Panc1 (cell line): ENCODE measurements at regions not wholly inside any gene's neighbourhood (a gene's known extent, or its start where the extent isn't known, plus 50 kb on each side); places are given as distances from the start of the nearest gene placed in this dataset.

Source experiments
- ATAC-seq: fragments of 200-7000 bp; cut with Tn5 transposase; 2 replicates; pipeline ENCODE4 v1.9.1; 2020; ENCODE audit warnings: mild to moderate bottlenecking, moderate library complexity
- BruUV-seq: library from RNA; stranded (reverse); fragments of 400-500 nt; replicated peaks from 2 replicates; lab custom pipeline; 2021; lab: Mats Ljungman, UMichigan
- CTCF ChIA-PET: fragments of 300-600 bp; sonication (Branson Sonifier 250); formaldehyde crosslinking; loops from one replicate; lab custom pipeline; 2022; ENCODE audit warnings: antibody characterized with exemption; lab: Charles Lee
- POLR2A ChIA-PET: fragments of 300-600 bp; sonication (Branson Sonifier 250); formaldehyde crosslinking; loops from one replicate; lab custom pipeline; 2022; ENCODE audit warnings: antibody characterized with exemption; lab: Charles Lee
- DNase-seq: peaks from one replicate; pipeline ENCODE4 v3.0.0-alpha.2; 2010; ENCODE audit warnings: low read depth, low spot score
- H3K27ac ChIP-seq: 2 replicates; pipeline ENCODE4 v1.5.1; 2011; ENCODE audit warnings: mild to moderate bottlenecking, low read length, inconsistent platforms
- H3K27me3 ChIP-seq: fragments of 200-500 bp; sonication (Bioruptor generic); 2 replicates; pipeline ENCODE4 v1.6.0; 2014; ENCODE audit warnings: low read length, inconsistent platforms; ENCODE audit not compliant: control insufficient read depth, insufficient read depth
- H3K36me3 ChIP-seq: fragments of 200-500 bp; sonication (Bioruptor generic); 2 replicates; pipeline ENCODE4 v1.5.1; 2014; ENCODE audit warnings: inconsistent platforms, mild to moderate bottlenecking, low read length, moderate library complexity; ENCODE audit not compliant: control insufficient read depth, insufficient read depth
- H3K4me1 ChIP-seq: 2 replicates; pipeline ENCODE4 v1.5.1; 2011; ENCODE audit warnings: inconsistent platforms, mild to moderate bottlenecking, low read length, moderate library complexity; ENCODE audit not compliant: control insufficient read depth, insufficient read depth
- H3K4me3 ChIP-seq, 2 experiments: 2 replicates each; pipeline ENCODE4 v1.5.1; 2011 to 2012; ENCODE audit warnings: low read depth in 2 of 2, low read length in 2 of 2, mild to moderate bottlenecking in 2 of 2, inconsistent platforms in 1 of 2, moderate library complexity in 1 of 2
- H3K9me3 ChIP-seq: fragments of 200-500 bp; sonication (Bioruptor generic); 2 replicates; pipeline ENCODE4 v1.5.1; 2014; ENCODE audit warnings: low read depth, mild to moderate bottlenecking, inconsistent platforms, low read length, moderate library complexity; ENCODE audit not compliant: control insufficient read depth, insufficient read depth
- POLR2AphosphoS5 ChIP-seq: IDR thresholded peaks from 2 replicates; pipeline ENCODE4 v1.6.1; 2012; ENCODE audit warnings: mild to moderate bottlenecking, low read depth, low read length, moderate library complexity
- SIN3A ChIP-seq: IDR thresholded peaks from 2 replicates; pipeline ENCODE4 v1.6.1; 2012; ENCODE audit warnings: low read depth, mild to moderate bottlenecking, low read length, moderate library complexity, borderline replicate concordance; ENCODE audit not compliant: insufficient read depth
- TCF7L2 ChIP-seq: IDR thresholded peaks from 2 replicates; pipeline ENCODE4 v1.6.1; 2011; ENCODE audit warnings: mild to moderate bottlenecking, low read depth, low read length, inconsistent platforms
- in situ Hi-C: cut with HindIII; loops from 2 replicates; pipeline ENCODE4 v1.10.0; 2016; ENCODE audit warnings: low sequenced_read_pairs, low pct_unique_long_range_greater_than_20kb
- intact Hi-C: fragments of 100-400 bp; cut with micrococcal nuclease; formaldehyde crosslinking; loops from one replicate; pipeline ENCODE4 v1.10.0; 2022; ENCODE audit not compliant: unreplicated experiment
- TF ChIP-seq, protein P1 (sequence below): fragments of 450-650 bp; IDR thresholded peaks from 2 replicates; pipeline ENCODE4 v1.5.1; 2017; ENCODE audit warnings: mild to moderate bottlenecking
- TF ChIP-seq, protein P2 (sequence below), 2 experiments: IDR thresholded peaks; 2 replicates each; pipeline ENCODE4 v1.6.1; 2011 to 2012; ENCODE audit warnings: low read depth in 2 of 2, control low read depth in 1 of 2, low read length in 1 of 2, mild to moderate bottlenecking in 1 of 2, moderate library complexity in 1 of 2; ENCODE audit not compliant: insufficient read depth in 1 of 2

DNA sequence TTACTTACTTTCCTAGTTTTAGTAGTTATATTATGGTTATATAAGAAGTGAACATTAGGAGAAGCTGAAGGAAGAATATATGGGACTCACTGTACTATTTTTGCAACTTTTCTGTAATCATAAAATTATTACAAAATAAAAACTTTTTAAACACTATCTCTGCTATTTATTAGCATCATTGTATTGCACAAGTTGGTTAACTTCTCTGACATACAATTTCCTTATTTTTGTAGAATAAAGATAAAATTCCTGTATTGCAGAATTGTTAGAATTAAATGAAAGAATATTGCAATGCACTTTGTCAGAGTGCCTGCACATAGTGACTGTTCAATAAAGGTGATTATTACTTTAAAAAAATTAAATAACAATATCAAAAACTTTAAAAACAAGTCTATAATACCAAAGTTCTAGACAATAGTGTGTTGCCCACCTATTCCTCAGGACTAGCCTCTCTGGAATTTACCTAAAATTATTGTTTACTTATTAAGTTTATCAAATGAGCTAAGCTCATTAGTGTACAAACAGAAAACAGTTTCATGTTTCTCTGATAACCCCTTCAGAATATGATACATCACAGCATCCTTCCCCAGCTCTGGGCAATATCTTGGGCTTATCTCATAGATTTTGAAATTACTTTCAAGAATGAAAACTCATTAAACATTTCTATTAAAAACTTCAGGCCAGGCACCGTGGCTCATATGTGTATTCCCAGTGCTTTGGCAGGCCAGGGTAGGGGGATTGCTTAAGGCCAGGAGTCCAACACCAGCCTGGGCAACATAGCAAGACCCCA is 77.4 kb upstream of the TMPO start:
- intact Hi-C loops, result no loop called here
- no peak overlapping the region for H3K4me3 ChIP-seq
- in situ Hi-C loops, result no loop called here
- ATAC-seq (no peak), DNase-seq (no peak)
- no TSS peak for BruUV-seq
- H3K27ac ChIP-seq, result no peak overlapping the region
- no peaks in the 10 kb centered on the region; the same call in 1 of the 2 replicates for H3K27me3 ChIP-seq
- ChIA-PET POLR2A (no interaction called here), CTCF (interaction anchor here (0.5 kb wide), 1 partner anchor 1505 kb away, joined by 4 read pairs; no protein-coding TSS in a partner anchor)
- TF ChIP-seq SIN3A (no peak), POLR2AphosphoS5 (no peak), TCF7L2 (no peak)
- TF ChIP-seq, protein P1, sequence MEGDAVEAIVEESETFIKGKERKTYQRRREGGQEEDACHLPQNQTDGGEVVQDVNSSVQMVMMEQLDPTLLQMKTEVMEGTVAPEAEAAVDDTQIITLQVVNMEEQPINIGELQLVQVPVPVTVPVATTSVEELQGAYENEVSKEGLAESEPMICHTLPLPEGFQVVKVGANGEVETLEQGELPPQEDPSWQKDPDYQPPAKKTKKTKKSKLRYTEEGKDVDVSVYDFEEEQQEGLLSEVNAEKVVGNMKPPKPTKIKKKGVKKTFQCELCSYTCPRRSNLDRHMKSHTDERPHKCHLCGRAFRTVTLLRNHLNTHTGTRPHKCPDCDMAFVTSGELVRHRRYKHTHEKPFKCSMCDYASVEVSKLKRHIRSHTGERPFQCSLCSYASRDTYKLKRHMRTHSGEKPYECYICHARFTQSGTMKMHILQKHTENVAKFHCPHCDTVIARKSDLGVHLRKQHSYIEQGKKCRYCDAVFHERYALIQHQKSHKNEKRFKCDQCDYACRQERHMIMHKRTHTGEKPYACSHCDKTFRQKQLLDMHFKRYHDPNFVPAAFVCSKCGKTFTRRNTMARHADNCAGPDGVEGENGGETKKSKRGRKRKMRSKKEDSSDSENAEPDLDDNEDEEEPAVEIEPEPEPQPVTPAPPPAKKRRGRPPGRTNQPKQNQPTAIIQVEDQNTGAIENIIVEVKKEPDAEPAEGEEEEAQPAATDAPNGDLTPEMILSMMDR, result no peak
- TF ChIP-seq, protein P2, sequence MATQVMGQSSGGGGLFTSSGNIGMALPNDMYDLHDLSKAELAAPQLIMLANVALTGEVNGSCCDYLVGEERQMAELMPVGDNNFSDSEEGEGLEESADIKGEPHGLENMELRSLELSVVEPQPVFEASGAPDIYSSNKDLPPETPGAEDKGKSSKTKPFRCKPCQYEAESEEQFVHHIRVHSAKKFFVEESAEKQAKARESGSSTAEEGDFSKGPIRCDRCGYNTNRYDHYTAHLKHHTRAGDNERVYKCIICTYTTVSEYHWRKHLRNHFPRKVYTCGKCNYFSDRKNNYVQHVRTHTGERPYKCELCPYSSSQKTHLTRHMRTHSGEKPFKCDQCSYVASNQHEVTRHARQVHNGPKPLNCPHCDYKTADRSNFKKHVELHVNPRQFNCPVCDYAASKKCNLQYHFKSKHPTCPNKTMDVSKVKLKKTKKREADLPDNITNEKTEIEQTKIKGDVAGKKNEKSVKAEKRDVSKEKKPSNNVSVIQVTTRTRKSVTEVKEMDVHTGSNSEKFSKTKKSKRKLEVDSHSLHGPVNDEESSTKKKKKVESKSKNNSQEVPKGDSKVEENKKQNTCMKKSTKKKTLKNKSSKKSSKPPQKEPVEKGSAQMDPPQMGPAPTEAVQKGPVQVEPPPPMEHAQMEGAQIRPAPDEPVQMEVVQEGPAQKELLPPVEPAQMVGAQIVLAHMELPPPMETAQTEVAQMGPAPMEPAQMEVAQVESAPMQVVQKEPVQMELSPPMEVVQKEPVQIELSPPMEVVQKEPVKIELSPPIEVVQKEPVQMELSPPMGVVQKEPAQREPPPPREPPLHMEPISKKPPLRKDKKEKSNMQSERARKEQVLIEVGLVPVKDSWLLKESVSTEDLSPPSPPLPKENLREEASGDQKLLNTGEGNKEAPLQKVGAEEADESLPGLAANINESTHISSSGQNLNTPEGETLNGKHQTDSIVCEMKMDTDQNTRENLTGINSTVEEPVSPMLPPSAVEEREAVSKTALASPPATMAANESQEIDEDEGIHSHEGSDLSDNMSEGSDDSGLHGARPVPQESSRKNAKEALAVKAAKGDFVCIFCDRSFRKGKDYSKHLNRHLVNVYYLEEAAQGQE (IDR thresholded peaks at IDR 0.05; ENCODE audit: insufficient read depth in 1 of 2, low read depth in 2 of 2, low read length in 1 of 2), result no peak
- no peaks in the 10 kb centered on the region for H3K4me1 ChIP-seq
- no peaks in the 10 kb centered on the region for H3K9me3 ChIP-seq
- H3K36me3 ChIP-seq, result no peaks in the 10 kb centered on the region

DNA sequence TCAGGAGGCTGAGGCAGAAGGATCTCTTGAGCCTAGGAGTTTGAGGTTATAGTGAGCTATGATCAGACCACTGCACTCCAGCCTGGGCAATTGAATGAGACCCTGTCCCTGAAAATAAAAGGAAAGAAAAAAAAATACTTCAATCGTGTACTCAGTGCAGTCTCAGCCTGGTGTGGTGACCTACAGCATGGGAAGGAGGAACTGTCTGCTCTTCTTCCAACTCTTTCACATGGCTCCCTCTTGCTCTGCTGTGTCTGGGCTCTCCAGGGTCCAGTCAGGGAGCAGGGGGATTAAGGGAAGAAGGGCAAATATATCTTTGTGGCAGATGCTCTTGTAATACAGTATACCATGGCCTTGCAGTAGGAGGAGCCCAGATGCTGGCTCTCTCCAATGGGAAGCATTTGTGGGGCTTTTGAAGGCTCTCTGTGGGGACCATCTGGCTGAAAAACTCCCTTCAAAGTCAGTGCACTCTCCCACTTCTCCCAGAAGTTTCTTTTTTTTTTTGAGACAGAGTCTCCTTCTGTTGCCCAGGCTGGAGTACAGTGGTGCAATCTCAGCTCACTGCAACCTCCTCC is 76.6 kb upstream of the TMPO start:
- Histone ChIP-seq H3K27ac (no peak overlapping the region), H3K4me1 (no peaks in the 10 kb centered on the region), H3K9me3 (no peaks in the 10 kb centered on the region), H3K36me3 (no peaks in the 10 kb centered on the region), H3K4me3 (no peak overlapping the region), H3K27me3 (no peaks in the 10 kb centered on the region; the same call in 1 of the 2 replicates)
- in situ Hi-C loops (no loop called here), intact Hi-C loops (no loop called here)
- BruUV-seq, result no TSS peak
- TF ChIP-seq, protein P2 (IDR thresholded peaks at IDR 0.05; ENCODE audit: insufficient read depth in 1 of 2, low read depth in 2 of 2, low read length in 1 of 2), result no peak
- TF ChIP-seq SIN3A (no peak), POLR2AphosphoS5 (no peak), TCF7L2 (no peak)
- TF ChIP-seq, protein P1, result no peak
- ATAC-seq, result no peak
- CTCF ChIA-PET, result no interaction called here
- POLR2A ChIA-PET, result no interaction called here
- no peak for DNase-seq
